ENCODE measurements at regions not wholly inside any gene's neighbourhood (a gene's known extent, or its start where the extent isn't known, plus 50 kb on each side); places are given as distances from the start of the nearest gene placed in this dataset.

DNA sequence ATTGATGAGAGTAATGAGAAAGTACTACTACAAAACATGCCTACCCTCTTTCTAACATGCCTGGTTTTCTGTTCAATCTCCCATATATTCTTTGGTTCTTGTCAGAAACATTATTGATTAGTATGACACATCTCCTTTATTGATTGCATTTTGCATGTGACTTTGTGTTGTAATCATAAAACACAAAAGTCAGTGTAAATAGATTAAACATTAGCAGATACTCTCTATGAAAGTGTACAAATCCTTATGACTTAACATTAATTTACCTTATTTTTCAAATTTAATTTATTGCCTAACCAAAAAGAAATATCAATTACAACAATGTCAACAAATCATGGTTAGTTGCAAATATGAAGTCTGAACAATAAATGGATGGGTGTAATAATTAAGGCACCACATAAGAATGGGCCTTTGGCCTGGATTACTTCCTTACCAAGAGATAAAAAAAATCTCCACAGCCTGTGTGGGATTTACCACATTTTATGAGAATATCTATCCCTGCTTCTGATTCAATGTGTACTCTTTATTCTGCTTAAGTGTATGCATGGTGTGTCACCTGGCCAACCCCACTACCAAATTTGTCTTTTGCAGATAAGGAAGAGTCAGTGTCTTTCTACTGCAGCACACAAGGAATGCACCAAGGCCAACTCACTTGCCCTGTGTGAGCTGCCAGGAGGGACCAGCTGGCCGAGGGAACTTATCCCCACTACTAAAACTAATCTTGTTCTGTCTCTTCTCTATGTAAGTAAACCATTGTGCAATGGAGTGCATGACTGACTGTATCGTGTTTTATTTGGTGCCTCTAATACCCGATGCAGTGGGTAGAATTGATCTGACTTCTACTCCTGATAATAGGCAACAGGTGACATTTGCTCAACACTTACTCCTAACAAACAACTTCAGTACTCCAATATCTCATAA, 1001.9 kb upstream of the CDH10 start:
- TF ChIP-seq POU5F1 (IDR thresholded peaks at IDR 0.05; ENCODE audit: low read depth, low read length) = no peak
- TF ChIP-seq, protein P1, sequence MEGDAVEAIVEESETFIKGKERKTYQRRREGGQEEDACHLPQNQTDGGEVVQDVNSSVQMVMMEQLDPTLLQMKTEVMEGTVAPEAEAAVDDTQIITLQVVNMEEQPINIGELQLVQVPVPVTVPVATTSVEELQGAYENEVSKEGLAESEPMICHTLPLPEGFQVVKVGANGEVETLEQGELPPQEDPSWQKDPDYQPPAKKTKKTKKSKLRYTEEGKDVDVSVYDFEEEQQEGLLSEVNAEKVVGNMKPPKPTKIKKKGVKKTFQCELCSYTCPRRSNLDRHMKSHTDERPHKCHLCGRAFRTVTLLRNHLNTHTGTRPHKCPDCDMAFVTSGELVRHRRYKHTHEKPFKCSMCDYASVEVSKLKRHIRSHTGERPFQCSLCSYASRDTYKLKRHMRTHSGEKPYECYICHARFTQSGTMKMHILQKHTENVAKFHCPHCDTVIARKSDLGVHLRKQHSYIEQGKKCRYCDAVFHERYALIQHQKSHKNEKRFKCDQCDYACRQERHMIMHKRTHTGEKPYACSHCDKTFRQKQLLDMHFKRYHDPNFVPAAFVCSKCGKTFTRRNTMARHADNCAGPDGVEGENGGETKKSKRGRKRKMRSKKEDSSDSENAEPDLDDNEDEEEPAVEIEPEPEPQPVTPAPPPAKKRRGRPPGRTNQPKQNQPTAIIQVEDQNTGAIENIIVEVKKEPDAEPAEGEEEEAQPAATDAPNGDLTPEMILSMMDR (IDR thresholded peaks at IDR 0.05; ENCODE audit: control extremely low read depth in 1 of 3, insufficient read depth in 1 of 3, low read depth in 1 of 3, low read length in 3 of 3) = no peak
- TF ChIP-seq POLR2AphosphoS5 (IDR thresholded peaks at IDR 0.05; ENCODE audit: low read depth, low read length) = no peak
- no peak for TF ChIP-seq EZH2 (IDR thresholded peaks at IDR 0.05; ENCODE audit: low read depth, low read length, severe bottlenecking)
- no peak for TF ChIP-seq POLR2A (IDR thresholded peaks at IDR 0.05; ENCODE audit: control extremely low read depth in 1 of 2, low read depth in 2 of 2, low read length in 2 of 2)
- TF ChIP-seq SIN3A (conservative IDR thresholded peaks at IDR 0.05 in 1 of 2, IDR thresholded peaks at IDR 0.05 in 1 of 2; ENCODE audit: low read depth in 1 of 2, low read length in 2 of 2) = no peak
- no peak for TF ChIP-seq GABPA (IDR thresholded peaks at IDR 0.05; ENCODE audit: borderline replicate concordance, insufficient read depth, low read length)
- no peak for TF ChIP-seq RNF2 (IDR thresholded peaks at IDR 0.05; ENCODE audit: borderline replicate concordance, low read depth, low read length, missing control alignments, poor library complexity, severe bottlenecking)

Data from H1 (cell line).